LHCN-M2 (cell line): ENCODE measurements at regions not wholly inside any gene's neighbourhood (a gene's known extent, or its start where the extent isn't known, plus 50 kb on each side); places are given as distances from the start of the nearest gene placed in this dataset.
"Not testable (repeated sequence)": the region's sequence is repeated elsewhere in the genome, so short reads cannot be mapped to it uniquely, and the experiment has no call there.

ENCODE experiments used
- DNase-seq: peaks from one replicate; pipeline ENCODE4 v3.0.0-alpha.2; 2012; ENCODE audit warnings: low read depth

- DNase-seq = no peak
Measured at GRCh38 chr5:1995491-1995890, 112.8 kb upstream of the IRX4 start.

- no peak for DNase-seq
Measured at GRCh38 chr5:1987471-1987870, 104.7 kb upstream of the IRX4 start.

- DNase-seq = no peak
Measured at GRCh38 chr5:1985781-1986180, 103.1 kb upstream of the IRX4 start.

- no peak for DNase-seq
Measured at GRCh38 chr5:1983919-1984695, 101.4 kb upstream of the IRX4 start.

GRCh38 chr5:1983401-1983800 is 100.7 kb upstream of the IRX4 start:
- DNase-seq = no peak

GRCh38 chr5:1982561-1982960 is 99.8 kb upstream of the IRX4 start:
- DNase-seq = not testable (repeated sequence)

DNA sequence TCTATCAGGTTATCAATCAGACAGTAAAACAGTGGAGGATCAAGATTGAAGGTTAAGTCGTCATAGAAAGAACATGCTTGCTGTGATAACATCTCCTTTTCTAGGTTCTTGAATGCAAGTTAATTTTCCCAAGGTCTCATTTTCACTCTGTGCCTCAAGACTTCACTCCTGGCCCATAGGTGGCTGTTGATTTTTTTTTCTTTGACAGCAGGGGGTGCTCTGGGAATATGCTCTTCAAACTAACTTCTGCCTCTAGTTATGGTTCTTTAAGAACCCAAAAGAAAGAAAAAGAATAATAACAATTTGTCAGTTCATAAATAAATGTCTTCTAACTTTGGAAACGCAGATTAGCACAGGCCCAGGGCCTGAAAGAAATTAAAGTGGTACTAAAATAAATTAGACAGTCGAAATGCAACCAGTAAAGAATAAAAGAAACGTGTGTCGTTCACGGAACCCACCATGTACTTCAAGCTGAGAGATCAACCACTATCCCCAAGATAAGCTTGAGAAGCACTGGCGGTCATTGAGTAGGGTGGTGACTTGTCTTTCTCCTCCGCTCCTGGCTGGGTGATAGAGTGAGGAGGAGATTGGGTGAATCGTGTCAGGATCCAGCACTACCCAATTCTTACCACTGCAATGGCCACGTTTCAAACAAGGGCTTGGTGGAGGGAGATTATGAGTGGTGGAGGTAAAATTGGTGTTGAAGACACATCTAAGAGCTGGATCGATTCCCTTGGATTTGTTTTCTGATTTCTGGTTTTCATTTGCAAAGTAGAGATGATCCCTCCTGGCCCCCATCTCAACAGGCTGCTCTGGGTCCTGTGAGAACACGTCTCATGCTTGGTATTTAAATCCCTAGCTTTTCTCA is 93.4 kb upstream of the IRX4 start:
- DNase-seq = no peak

DNA sequence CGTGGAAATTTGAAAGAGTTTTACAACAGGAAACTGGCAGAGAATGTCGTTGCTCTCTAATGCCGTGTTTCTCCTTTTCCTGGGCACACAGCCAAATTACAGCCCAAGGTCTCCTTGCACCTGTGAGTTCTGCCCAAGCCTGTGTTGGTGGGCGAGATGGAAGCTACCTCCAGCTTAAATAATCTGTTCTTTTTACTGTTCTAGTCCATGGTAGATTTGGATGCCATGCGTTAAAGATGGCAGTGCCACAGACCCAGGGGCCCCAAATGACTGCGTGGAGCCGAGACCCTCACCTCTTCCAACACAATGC is 92.6 kb upstream of the IRX4 start:
- DNase-seq = no peak

DNA sequence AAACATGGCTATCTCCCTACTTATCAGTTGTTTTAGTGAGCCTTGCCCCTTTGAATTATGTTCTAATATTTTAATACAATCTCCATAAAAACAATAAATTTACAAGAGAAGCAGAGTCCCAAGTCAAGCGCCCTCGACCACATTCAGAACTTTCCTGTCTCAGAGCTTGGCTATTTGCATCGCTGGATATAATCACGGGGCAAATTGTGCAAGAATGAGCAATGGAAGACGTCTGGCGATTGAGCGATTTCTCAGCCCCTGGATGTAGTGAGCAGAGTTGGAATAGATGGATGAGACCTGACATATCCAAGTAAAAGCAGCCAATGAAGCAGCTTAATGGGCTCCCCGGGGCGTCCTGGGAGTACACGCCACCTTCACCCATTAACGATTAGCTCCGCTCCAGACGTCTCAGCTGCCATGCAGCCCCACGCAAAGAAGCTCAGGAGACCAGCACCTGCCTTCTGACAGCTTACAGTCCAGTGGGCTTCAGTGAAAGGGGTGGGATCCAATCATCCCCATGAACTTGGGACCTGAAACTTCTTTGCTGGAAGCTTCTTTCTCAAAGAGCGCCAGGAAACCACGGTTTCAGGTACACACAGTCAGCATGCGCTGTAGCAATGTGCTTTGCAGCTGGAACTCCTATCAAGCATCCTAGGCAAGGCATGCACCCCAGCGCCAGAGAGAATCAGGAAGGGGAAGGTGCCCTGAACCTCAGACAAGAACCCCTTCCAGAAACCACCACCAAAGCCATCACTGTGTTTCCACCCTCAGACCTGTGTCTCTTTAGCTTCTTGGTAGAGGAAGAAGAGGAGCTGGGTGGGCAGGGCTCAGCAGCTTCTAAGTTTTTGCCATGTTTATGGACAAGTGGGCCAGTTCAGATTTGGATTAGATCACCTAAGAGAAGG is 92.0 kb upstream of the IRX4 start:
- DNase-seq = no peak

GRCh38 chr5:1974081-1974480 is 91.4 kb upstream of the IRX4 start:
- DNase-seq = no peak

- DNase-seq = no peak
Measured at GRCh38 chr5:1973391-1974013, 90.8 kb upstream of the IRX4 start.

DNA sequence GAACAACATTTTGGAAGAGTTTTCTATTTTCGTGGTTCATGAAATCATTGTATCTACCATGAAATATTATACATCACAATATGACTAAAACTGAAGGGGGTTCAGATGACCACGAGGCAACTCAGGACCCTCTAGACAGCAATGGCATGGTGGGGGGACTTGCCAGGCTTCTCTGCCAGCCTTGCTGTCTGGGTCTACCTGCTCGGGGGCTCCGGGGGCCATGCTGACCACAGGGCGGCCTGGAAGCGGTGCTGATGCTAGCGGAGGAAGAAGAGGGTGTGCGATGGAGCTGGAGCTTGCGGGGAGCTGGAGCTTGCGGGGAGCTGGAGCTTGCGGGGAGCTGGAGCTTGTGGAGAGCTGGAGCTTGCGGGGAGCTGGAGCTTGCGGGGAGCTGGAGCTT is 89.2 kb upstream of the IRX4 start:
- no peak for DNase-seq

- no peak for DNase-seq
Measured at GRCh38 chr5:1967736-1968135, 85.0 kb upstream of the IRX4 start.

GRCh38 chr5:1966461-1966860 is 83.7 kb upstream of the IRX4 start:
- no peak for DNase-seq

GRCh38 chr5:1965925-1966324 is 83.2 kb upstream of the IRX4 start:
- no peak for DNase-seq

DNA sequence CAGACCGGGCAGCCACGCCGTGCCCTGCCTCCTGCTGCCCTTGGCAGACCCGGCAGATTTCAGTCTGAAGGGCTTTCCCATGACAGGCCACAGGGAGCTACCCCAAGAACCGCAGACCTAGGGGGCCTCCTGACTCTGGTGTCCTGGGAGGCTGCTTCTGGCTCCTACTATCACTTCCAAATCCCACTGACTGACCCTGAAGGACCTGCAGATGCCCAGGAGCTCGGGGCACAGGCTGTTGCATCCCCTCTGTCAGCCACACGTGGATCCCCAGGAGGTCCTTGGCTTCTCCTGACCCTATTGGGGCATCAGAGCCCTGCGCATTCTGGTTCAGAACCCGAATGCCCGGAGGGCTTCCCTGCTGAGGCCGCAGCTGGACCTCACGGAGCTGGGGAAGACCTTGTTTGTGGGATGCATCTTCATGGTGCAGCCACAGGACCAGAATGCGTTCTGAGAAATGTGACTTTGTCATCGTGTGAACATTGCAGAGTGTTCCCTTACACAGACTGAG is 81.3 kb upstream of the IRX4 start:
- DNase-seq = no peak

DNA sequence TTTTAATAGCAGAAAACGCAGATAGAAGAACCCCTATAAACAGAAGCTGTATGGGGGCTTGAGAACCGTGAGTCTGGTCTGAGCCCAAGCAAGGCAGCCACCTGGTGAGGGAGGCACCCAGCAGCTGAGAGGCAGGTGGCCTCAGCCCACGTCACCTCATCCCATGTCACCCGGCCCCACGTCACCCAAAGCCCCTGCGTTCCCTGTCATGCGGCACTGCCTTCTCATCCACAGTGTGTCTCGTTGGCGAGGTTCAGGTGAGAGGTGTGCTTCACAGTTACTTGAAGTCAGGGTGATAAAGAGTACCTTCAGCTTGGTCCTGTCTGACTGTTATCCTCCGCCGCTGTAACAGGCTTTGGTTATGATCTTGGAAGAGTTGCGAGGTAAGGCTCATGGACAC is 80.6 kb upstream of the IRX4 start:
- DNase-seq = no peak

- no peak for DNase-seq
Measured at GRCh38 chr5:1962619-1963355, 80.1 kb upstream of the IRX4 start.

- no peak for DNase-seq
Measured at GRCh38 chr5:1961952-1962595, 79.3 kb upstream of the IRX4 start.

GRCh38 chr5:1961304-1961946 is 78.7 kb upstream of the IRX4 start:
- no peak for DNase-seq
